ENCODE measurements at regions not wholly inside any gene's neighbourhood (a gene's known extent, or its start where the extent isn't known, plus 50 kb on each side); places are given as distances from the start of the nearest gene placed in this dataset.
"Not testable (repeated sequence)": the region's sequence is repeated elsewhere in the genome, so short reads cannot be mapped to it uniquely, and the experiment has no call there.

GRCh38 chr6:9335431-9335830 is 900.1 kb upstream of the SLC35B3 start:
- no peak for ATAC-seq (replicated peaks)
- no peaks in the 10 kb centered on the region for H3K36me3 Mint-ChIP-seq (ENCODE audit: low read depth)
- no peaks in the 10 kb centered on the region for H3K27me3 Mint-ChIP-seq
- no peak overlapping the region for H3K27ac Mint-ChIP-seq
- no peak overlapping the region for H3K4me3 Mint-ChIP-seq
- H3K9me3 Mint-ChIP-seq = peaks cover 5% of the 10 kb centered on the region
- H3K4me1 Mint-ChIP-seq = no peaks in the 10 kb centered on the region

GRCh38 chr6:9334979-9335378 is 899.6 kb upstream of the SLC35B3 start:
- no peak overlapping the region for H3K4me3 Mint-ChIP-seq
- H3K9me3 Mint-ChIP-seq = peaks cover 9% of the 10 kb centered on the region
- H3K27ac Mint-ChIP-seq = no peak overlapping the region
- H3K36me3 Mint-ChIP-seq (ENCODE audit: low read depth) = no peaks in the 10 kb centered on the region
- no peak for ATAC-seq (replicated peaks)
- H3K27me3 Mint-ChIP-seq = no peaks in the 10 kb centered on the region
- H3K4me1 Mint-ChIP-seq = no peaks in the 10 kb centered on the region

- Mint-ChIP-seq H3K27ac (no peak overlapping the region), H3K9me3 (peaks cover 15% of the 10 kb centered on the region), H3K36me3 (ENCODE audit: low read depth) (no peaks in the 10 kb centered on the region), H3K4me1 (no peaks in the 10 kb centered on the region), H3K4me3 (no peak overlapping the region), H3K27me3 (no peaks in the 10 kb centered on the region)
- ATAC-seq (replicated peaks) = no peak
Measured at GRCh38 chr6:9332241-9332780, 897.0 kb upstream of the SLC35B3 start.

GRCh38 chr6:9316831-9317230 is 881.5 kb upstream of the SLC35B3 start:
- H3K4me3 Mint-ChIP-seq = no peak overlapping the region
- no peak overlapping the region for H3K27ac Mint-ChIP-seq
- H3K36me3 Mint-ChIP-seq (ENCODE audit: low read depth) = no peaks in the 10 kb centered on the region
- no peaks in the 10 kb centered on the region for H3K9me3 Mint-ChIP-seq
- H3K4me1 Mint-ChIP-seq = no peaks in the 10 kb centered on the region
- no peak for ATAC-seq (replicated peaks)
- H3K27me3 Mint-ChIP-seq = no peaks in the 10 kb centered on the region

GRCh38 chr6:9315966-9316650 is 880.8 kb upstream of the SLC35B3 start:
- Mint-ChIP-seq H3K27ac (no peak overlapping the region), H3K4me3 (no peak overlapping the region), H3K27me3 (no peaks in the 10 kb centered on the region), H3K9me3 (no peaks in the 10 kb centered on the region), H3K36me3 (ENCODE audit: low read depth) (no peaks in the 10 kb centered on the region), H3K4me1 (no peaks in the 10 kb centered on the region)
- no peak for ATAC-seq (replicated peaks)

GRCh38 chr6:9308284-9308683 is 872.9 kb upstream of the SLC35B3 start:
- Mint-ChIP-seq H3K4me3 (no peak overlapping the region), H3K27ac (no peak overlapping the region), H3K27me3 (no peaks in the 10 kb centered on the region)

GRCh38 chr6:9307786-9308185 is 872.4 kb upstream of the SLC35B3 start:
- Mint-ChIP-seq H3K27me3 (no peaks in the 10 kb centered on the region), H3K4me3 (no peak overlapping the region), H3K36me3 (ENCODE audit: low read depth) (no peaks in the 10 kb centered on the region), H3K27ac (no peak overlapping the region), H3K9me3 (peaks cover 6% of the 10 kb centered on the region), H3K4me1 (no peaks in the 10 kb centered on the region)
- ATAC-seq (replicated peaks) = no peak

More at GRCh38 chr6:9308284-9308683, 872.9 kb upstream of the SLC35B3 start:
- ATAC-seq (replicated peaks) = no peak
- Mint-ChIP-seq H3K4me1 (no peaks in the 10 kb centered on the region), H3K9me3 (peaks cover 6% of the 10 kb centered on the region), H3K36me3 (ENCODE audit: low read depth) (no peaks in the 10 kb centered on the region)

GRCh38 chr6:9307187-9307586 is 871.8 kb upstream of the SLC35B3 start:
- H3K4me3 Mint-ChIP-seq = no peak overlapping the region
- H3K9me3 Mint-ChIP-seq = peaks cover 6% of the 10 kb centered on the region
- H3K27ac Mint-ChIP-seq = no peak overlapping the region
- no peaks in the 10 kb centered on the region for H3K36me3 Mint-ChIP-seq (ENCODE audit: low read depth)
- H3K27me3 Mint-ChIP-seq = no peaks in the 10 kb centered on the region
- no peak for ATAC-seq (replicated peaks)
- no peaks in the 10 kb centered on the region for H3K4me1 Mint-ChIP-seq

GRCh38 chr6:9295644-9296043 is 860.3 kb upstream of the SLC35B3 start:
- Mint-ChIP-seq H3K4me3 (no peak overlapping the region), H3K27ac (no peak overlapping the region), H3K36me3 (ENCODE audit: low read depth) (no peaks in the 10 kb centered on the region), H3K9me3 (peaks cover 10% of the 10 kb centered on the region), H3K27me3 (no peaks in the 10 kb centered on the region), H3K4me1 (no peaks in the 10 kb centered on the region)
- no peak for ATAC-seq (replicated peaks)

- Mint-ChIP-seq H3K4me3 (no peak overlapping the region), H3K9me3 (peaks cover 9% of the 10 kb centered on the region), H3K27me3 (no peaks in the 10 kb centered on the region), H3K27ac (no peak overlapping the region), H3K4me1 (no peaks in the 10 kb centered on the region), H3K36me3 (ENCODE audit: low read depth) (no peaks in the 10 kb centered on the region)
- ATAC-seq (replicated peaks) = no peak
Measured at GRCh38 chr6:9292975-9293374, 857.6 kb upstream of the SLC35B3 start.

GRCh38 chr6:9290342-9290741 is 855.0 kb upstream of the SLC35B3 start:
- ATAC-seq (replicated peaks) = not testable (repeated sequence)

GRCh38 chr6:9272671-9273070 is 837.3 kb upstream of the SLC35B3 start:
- Mint-ChIP-seq H3K9me3 (no peaks in the 10 kb centered on the region), H3K36me3 (ENCODE audit: low read depth) (no peaks in the 10 kb centered on the region), H3K27me3 (no peaks in the 10 kb centered on the region), H3K4me1 (no peaks in the 10 kb centered on the region), H3K4me3 (no peak overlapping the region), H3K27ac (no peak overlapping the region)
- no peak for ATAC-seq (replicated peaks)

More at GRCh38 chr6:9290342-9290741, 855.0 kb upstream of the SLC35B3 start:
- not testable (repeated sequence) for H3K27me3 Mint-ChIP-seq; H3K36me3 Mint-ChIP-seq (ENCODE audit: low read depth); H3K27ac Mint-ChIP-seq; H3K4me1 Mint-ChIP-seq; H3K9me3 Mint-ChIP-seq; H3K4me3 Mint-ChIP-seq

GRCh38 chr6:9266741-9267140 is 831.4 kb upstream of the SLC35B3 start:
- Mint-ChIP-seq H3K27me3 (no peaks in the 10 kb centered on the region), H3K27ac (no peak overlapping the region), H3K4me3 (no peak overlapping the region), H3K4me1 (no peaks in the 10 kb centered on the region), H3K9me3 (peaks cover 4% of the 10 kb centered on the region), H3K36me3 (ENCODE audit: low read depth) (no peaks in the 10 kb centered on the region)
- ATAC-seq (replicated peaks) = no peak

GRCh38 chr6:9257215-9257614 is 821.9 kb upstream of the SLC35B3 start:
- no peak overlapping the region for H3K4me3 Mint-ChIP-seq

GRCh38 chr6:9254251-9254650 is 818.9 kb upstream of the SLC35B3 start:
- Mint-ChIP-seq H3K27ac (no peak overlapping the region), H3K27me3 (no peaks in the 10 kb centered on the region), H3K4me3 (no peak overlapping the region), H3K4me1 (no peaks in the 10 kb centered on the region), H3K36me3 (ENCODE audit: low read depth) (no peaks in the 10 kb centered on the region), H3K9me3 (no peaks in the 10 kb centered on the region)
- no peak for ATAC-seq (replicated peaks)

More at GRCh38 chr6:9257215-9257614, 821.9 kb upstream of the SLC35B3 start:
- ATAC-seq (replicated peaks) = no peak
- Mint-ChIP-seq H3K27me3 (no peaks in the 10 kb centered on the region), H3K4me1 (no peaks in the 10 kb centered on the region), H3K9me3 (peaks cover 7% of the 10 kb centered on the region), H3K27ac (no peak overlapping the region), H3K36me3 (ENCODE audit: low read depth) (no peaks in the 10 kb centered on the region)

Data from activated T-helper 17 cell treated with anti-CD3 and anti-CD28 coated beads, Interleukin-2, amount 50 U/mL, for 72 hours (primary cell).